ENCODE measurements at regions not wholly inside any gene's neighbourhood (a gene's known extent, or its start where the extent isn't known, plus 50 kb on each side); places are given as distances from the start of the nearest gene placed in this dataset.

- Histone ChIP-seq H3K36me3 (no peaks in the 10 kb centered on the region), H3K9me3 (peaks cover 0 to 5% (median 0%) of the 10 kb centered on the region in 4 donors), H3K27me3 (no peaks in the 10 kb centered on the region), H3K4me1 (no peaks in the 10 kb centered on the region), H3K4me3 (no peak overlapping the region), H3K27ac (replicated peaks in 1 of 4) (no peak overlapping the region)
- WGBS = 61% methylated on average over 1 of the region's 1 CpG
- no peak for DNase-seq (ENCODE audit: extremely low spot score)
- no peak for TF ChIP-seq POLR2A (IDR thresholded peaks at IDR 0.05; ENCODE audit: low read depth)
- TF ChIP-seq EP300 (IDR thresholded peaks at IDR 0.05) = no peak
- TF ChIP-seq POLR2AphosphoS5 (IDR thresholded peaks at IDR 0.05) = no peak
- no peak for TF ChIP-seq CTCF (IDR thresholded peaks at IDR 0.05)
- intact Hi-C loops (cut with DNase I) = no loop called here
Observed at GRCh38 chr4:143118663-143119062, 66.1 kb upstream of the USP38 start.

DNA sequence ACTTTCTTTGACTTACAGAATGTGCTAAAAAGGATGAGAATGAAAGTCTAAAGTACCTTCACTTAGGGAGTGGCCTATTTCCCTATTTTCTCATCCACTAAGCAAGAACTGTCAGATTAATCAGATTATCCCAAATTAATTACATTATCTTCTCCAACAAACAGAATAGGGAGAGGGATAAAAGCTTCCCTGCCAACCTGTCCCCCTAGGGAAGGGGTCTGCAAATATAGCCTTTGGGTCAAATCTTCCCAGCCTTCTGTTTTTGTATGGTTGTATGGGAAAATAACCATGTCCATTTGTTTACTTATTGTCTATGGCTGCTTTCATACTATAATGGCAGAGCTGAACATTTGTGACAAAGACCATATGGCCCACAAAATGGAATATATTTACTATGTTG, 57.1 kb upstream of the USP38 start:
- TF ChIP-seq CTCF (IDR thresholded peaks at IDR 0.05) = no peak
- TF ChIP-seq POLR2A (IDR thresholded peaks at IDR 0.05; ENCODE audit: low read depth) = no peak
- TF ChIP-seq POLR2AphosphoS5 (IDR thresholded peaks at IDR 0.05) = no peak
- TF ChIP-seq EP300 (IDR thresholded peaks at IDR 0.05) = no peak
- intact Hi-C loops (cut with DNase I) = no loop called here

DNA sequence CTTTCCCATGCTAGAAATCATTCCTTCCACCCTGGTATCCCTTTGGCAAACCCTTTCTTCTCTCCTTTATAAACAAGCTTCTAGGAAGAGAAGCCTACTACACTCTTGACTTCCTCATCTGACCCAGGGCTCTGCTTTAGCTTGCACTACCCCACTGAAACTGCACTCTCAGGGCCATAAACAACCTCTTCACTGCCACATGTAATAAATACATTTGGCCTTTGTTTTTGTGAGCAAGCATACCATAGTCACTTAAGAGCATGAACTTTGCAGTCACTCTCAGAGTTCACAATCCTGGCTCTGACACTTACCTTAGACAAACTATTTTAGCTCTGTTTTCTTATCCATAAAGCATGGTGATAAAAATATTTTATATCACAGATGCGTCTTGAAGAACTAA, 50.7 kb upstream of the USP38 start:
- Histone ChIP-seq H3K27me3 (no peaks in the 10 kb centered on the region), H3K36me3 (no peaks in the 10 kb centered on the region), H3K9me3 (no peaks in the 10 kb centered on the region), H3K4me1 (no peaks in the 10 kb centered on the region), H3K27ac (replicated peaks in 1 of 4) (no peak overlapping the region), H3K4me3 (no peak overlapping the region)
- 0% methylated on average over 1 of the region's 1 CpG for WGBS
- no peak for DNase-seq (ENCODE audit: extremely low spot score)
- intact Hi-C loops (cut with DNase I) = no loop called here
- TF ChIP-seq CTCF (IDR thresholded peaks at IDR 0.05) = no peak
- TF ChIP-seq POLR2A (IDR thresholded peaks at IDR 0.05; ENCODE audit: low read depth) = no peak
- TF ChIP-seq EP300 (IDR thresholded peaks at IDR 0.05) = no peak
- no peak for TF ChIP-seq POLR2AphosphoS5 (IDR thresholded peaks at IDR 0.05)

More for the DNA sequence above, 57.1 kb upstream of the USP38 start:
- no peak for DNase-seq (ENCODE audit: extremely low spot score)
- no peaks in the 10 kb centered on the region for H3K9me3 ChIP-seq
- no peak overlapping the region for H3K4me3 ChIP-seq
- H3K4me1 ChIP-seq = no peaks in the 10 kb centered on the region
- H3K36me3 ChIP-seq = no peaks in the 10 kb centered on the region
- no peaks in the 10 kb centered on the region for H3K27me3 ChIP-seq
- no peak overlapping the region for H3K27ac ChIP-seq (replicated peaks in 1 of 4)
